IMR-90 (cell line): ENCODE measurements at regions not wholly inside any gene's neighbourhood (a gene's known extent, or its start where the extent isn't known, plus 50 kb on each side); places are given as distances from the start of the nearest gene placed in this dataset.

ENCODE experiments used
- BHLHE40 ChIP-seq: fragments of 150-350 bp; IDR thresholded peaks from 2 replicates; pipeline ENCODE4 v1.6.1; 2016; ENCODE audit warnings: mild to moderate bottlenecking, low read depth, low read length
- CEBPB ChIP-seq: IDR thresholded peaks from 2 replicates; pipeline ENCODE4 v1.6.1; 2012; ENCODE audit warnings: low read depth, low read length, improper control_type of control experiment
- CTCF ChIP-seq: conservative IDR thresholded peaks from 2 replicates; pipeline ENCODE4 v1.5.1; 2012; ENCODE audit warnings: mild to moderate bottlenecking, low read depth, low read length, improper control_type of control experiment
- ELK1 ChIP-seq: fragments of 150-350 bp; IDR thresholded peaks from 2 replicates; pipeline ENCODE4 v1.6.1; 2016; ENCODE audit warnings: low read depth, mild to moderate bottlenecking, low read length, moderate library complexity, borderline replicate concordance
- FOS ChIP-seq: fragments of 150-350 bp; IDR thresholded peaks from 2 replicates; pipeline ENCODE4 v1.6.1; 2016; ENCODE audit warnings: low read depth, low read length
- NFE2L2 ChIP-seq: fragments of 150-350 bp; IDR thresholded peaks from 2 replicates; pipeline ENCODE4 v1.6.1; 2016; ENCODE audit warnings: low read depth, mild to moderate bottlenecking, low read length
- RAD21 ChIP-seq: IDR thresholded peaks from 2 replicates; pipeline ENCODE4 v1.6.1; 2012; ENCODE audit warnings: low read length, improper control_type of control experiment
- RCOR1 ChIP-seq: IDR thresholded peaks from 2 replicates; pipeline ENCODE4 v1.6.1; 2012; ENCODE audit warnings: mild to moderate bottlenecking, low read length, improper control_type of control experiment; ENCODE audit not compliant: insufficient replicate concordance
- SMC3 ChIP-seq: fragments of 150-350 bp; IDR thresholded peaks from 2 replicates; pipeline ENCODE4 v1.6.1; 2016; ENCODE audit warnings: low read depth, mild to moderate bottlenecking, antibody characterized with exemption, low read length, moderate library complexity
- USF2 ChIP-seq: fragments of 150-350 bp; IDR thresholded peaks from 2 replicates; pipeline ENCODE4 v1.6.1; 2017; ENCODE audit warnings: mild to moderate bottlenecking, antibody characterized with exemption, low read length, low read depth

GRCh38 chr10:28811639-28812349 lies 134.5 kb downstream of the BAMBI start:
- no peak for TF ChIP-seq RCOR1
- TF ChIP-seq BHLHE40, result no peak
- TF ChIP-seq CTCF, result no peak
- TF ChIP-seq SMC3, result no peak
- TF ChIP-seq RAD21, result no peak
- no peak for TF ChIP-seq CEBPB
- no peak for TF ChIP-seq FOS
- no peak for TF ChIP-seq USF2
- TF ChIP-seq ELK1, result no peak
- TF ChIP-seq NFE2L2, result no peak
